Tibial nerve (tissue), 4 donors: ENCODE measurements at regions not wholly inside any gene's neighbourhood (a gene's known extent, or its start where the extent isn't known, plus 50 kb on each side); places are given as distances from the start of the nearest gene placed in this dataset.

Experiments
- DNase-seq, 2 donors: peaks; one replicate each; pipeline ENCODE4 v3.0.0-alpha.2; 2019; ENCODE audit warnings: low spot score in 2 of 2
- H3K27ac ChIP-seq, 4 donors: fragments of 200-600 bp; sonication (generic) in 3 of 4; one replicate each; pipeline ENCODE4 v1.5.1; 2017 to 2019; ENCODE audit warnings: mild to moderate bottlenecking in 1 of 4
- H3K27me3 ChIP-seq, 2 donors: fragments of 200-600 bp; sonication (generic) in 1 of 2; one replicate each; pipeline versions ENCODE4 v1.5.1 to v1.6.0; 2017 to 2019
- H3K36me3 ChIP-seq, 3 donors: fragments of 200-600 bp; sonication (generic); one replicate each; pipeline ENCODE4 v1.5.1; 2018 to 2019
- H3K4me1 ChIP-seq, 4 donors: fragments of 200-600 bp; sonication (generic) in 3 of 4; one replicate each; pipeline ENCODE4 v1.5.1; 2017 to 2019
- H3K4me3 ChIP-seq, 4 donors: fragments of 200-600 bp; sonication (generic) in 3 of 4; one replicate each; pipeline ENCODE4 v1.5.1; 2017 to 2019; ENCODE audit warnings: mild to moderate bottlenecking in 1 of 4, moderate library complexity in 1 of 4
- H3K9me3 ChIP-seq, 4 donors: fragments of 200-600 bp; sonication (generic) in 3 of 4; one replicate each; pipeline ENCODE4 v1.5.1; 2017 to 2019
- EP300 ChIP-seq, 2 donors: sonication (generic); formaldehyde crosslinking; IDR thresholded peaks; one replicate each; pipeline ENCODE4 v1.6.1; 2017; ENCODE audit warnings: antibody characterized with exemption in 2 of 2, mild to moderate bottlenecking in 1 of 2
- POLR2A ChIP-seq, 2 donors: fragments of 450-650 bp; IDR thresholded peaks; one replicate each; pipeline ENCODE4 v1.6.1; 2017; ENCODE audit warnings: antibody characterized with exemption in 2 of 2, mild to moderate bottlenecking in 2 of 2, moderate library complexity in 2 of 2
- WGBS, 2 donors: methylation state at CpG; one replicate each; pipeline ENCODE4 v1.1.5; 2018; 5-methylcytosine and 5-hydroxymethylcytosine counted together
- TF ChIP-seq, protein P1 (sequence below), 5 experiments: fragments of 200-600 bp in 3 of 5; fragments of 450-650 bp in 2 of 5; sonication (generic) in 3 of 5; IDR thresholded peaks; one replicate each; pipeline ENCODE4 v1.5.1; 2016 to 2019; ENCODE audit warnings: antibody characterized with exemption in 5 of 5, mild to moderate bottlenecking in 3 of 5, moderate library complexity in 2 of 5

DNA sequence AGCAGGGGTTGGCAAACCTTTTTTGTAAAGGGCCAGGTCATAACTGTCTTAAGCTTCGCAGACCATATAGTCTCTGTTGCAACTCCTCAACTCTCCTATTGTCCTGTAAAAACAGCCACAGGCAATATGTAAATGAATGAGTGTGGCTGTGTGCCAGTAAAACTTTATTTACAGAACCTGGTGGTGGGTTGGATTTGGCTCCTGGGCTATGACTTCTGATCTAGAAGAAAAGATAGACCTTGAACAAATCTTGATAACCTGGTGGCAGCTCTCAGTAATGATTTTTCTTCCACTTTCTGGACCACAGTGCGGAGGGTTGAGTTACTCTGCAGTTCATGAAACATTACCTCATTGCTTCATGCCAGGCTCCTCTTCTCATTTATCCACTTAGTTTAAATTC lies 139.3 kb downstream of the MYCN start:
- no peak for DNase-seq
- H3K27me3 ChIP-seq, result peaks cover 0 to 5% of the 10 kb centered on the region in 2 donors
- no peak overlapping the region for H3K4me3 ChIP-seq
- no peaks in the 10 kb centered on the region for H3K9me3 ChIP-seq
- no peaks in the 10 kb centered on the region for H3K4me1 ChIP-seq
- TF ChIP-seq EP300 (IDR thresholded peaks at IDR 0.05) (no peak), POLR2A (IDR thresholded peaks at IDR 0.05) (no peak)
- TF ChIP-seq, protein P1, sequence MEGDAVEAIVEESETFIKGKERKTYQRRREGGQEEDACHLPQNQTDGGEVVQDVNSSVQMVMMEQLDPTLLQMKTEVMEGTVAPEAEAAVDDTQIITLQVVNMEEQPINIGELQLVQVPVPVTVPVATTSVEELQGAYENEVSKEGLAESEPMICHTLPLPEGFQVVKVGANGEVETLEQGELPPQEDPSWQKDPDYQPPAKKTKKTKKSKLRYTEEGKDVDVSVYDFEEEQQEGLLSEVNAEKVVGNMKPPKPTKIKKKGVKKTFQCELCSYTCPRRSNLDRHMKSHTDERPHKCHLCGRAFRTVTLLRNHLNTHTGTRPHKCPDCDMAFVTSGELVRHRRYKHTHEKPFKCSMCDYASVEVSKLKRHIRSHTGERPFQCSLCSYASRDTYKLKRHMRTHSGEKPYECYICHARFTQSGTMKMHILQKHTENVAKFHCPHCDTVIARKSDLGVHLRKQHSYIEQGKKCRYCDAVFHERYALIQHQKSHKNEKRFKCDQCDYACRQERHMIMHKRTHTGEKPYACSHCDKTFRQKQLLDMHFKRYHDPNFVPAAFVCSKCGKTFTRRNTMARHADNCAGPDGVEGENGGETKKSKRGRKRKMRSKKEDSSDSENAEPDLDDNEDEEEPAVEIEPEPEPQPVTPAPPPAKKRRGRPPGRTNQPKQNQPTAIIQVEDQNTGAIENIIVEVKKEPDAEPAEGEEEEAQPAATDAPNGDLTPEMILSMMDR (IDR thresholded peaks at IDR 0.05), result no peak
- WGBS, 2 donors, result 86 to 87% methylated on average over 2 of the region's 2 CpGs
- H3K36me3 ChIP-seq, result no peaks in the 10 kb centered on the region
- H3K27ac ChIP-seq, result no peak overlapping the region

DNA sequence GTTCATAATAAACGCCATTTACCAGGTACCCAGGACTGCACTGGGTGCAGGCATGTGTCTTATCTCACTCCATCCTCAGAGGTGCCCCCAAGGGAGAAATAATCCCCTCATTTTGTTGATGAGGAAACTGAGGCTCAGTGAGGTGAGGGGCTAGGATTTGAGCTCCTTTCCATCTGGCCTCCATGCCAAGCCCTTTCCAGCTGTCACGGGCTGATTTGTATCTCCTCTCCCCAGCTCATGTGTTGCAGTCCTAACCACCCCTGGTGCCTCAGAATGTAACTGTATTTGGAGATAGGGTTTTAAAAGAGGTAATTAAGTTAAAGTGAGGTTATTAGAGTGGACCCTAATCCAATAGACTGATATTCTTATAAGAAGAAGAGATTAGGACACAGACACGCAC lies 137.3 kb downstream of the MYCN start:
- TF ChIP-seq EP300 (IDR thresholded peaks at IDR 0.05), result no peak
- TF ChIP-seq POLR2A (IDR thresholded peaks at IDR 0.05), result no peak
- TF ChIP-seq, protein P1 (IDR thresholded peaks at IDR 0.05), result no peak
- H3K4me1 ChIP-seq, result no peaks in the 10 kb centered on the region
- H3K4me3 ChIP-seq, result no peak overlapping the region
- 69 to 73% methylated on average over 3 of the region's 3 CpGs for WGBS, 2 donors
- H3K27me3 ChIP-seq, result peaks cover 0 to 3% of the 10 kb centered on the region in 2 donors
- no peaks in the 10 kb centered on the region for H3K36me3 ChIP-seq
- DNase-seq, result no peak
- H3K27ac ChIP-seq, result no peak overlapping the region
- no peaks in the 10 kb centered on the region for H3K9me3 ChIP-seq

DNA sequence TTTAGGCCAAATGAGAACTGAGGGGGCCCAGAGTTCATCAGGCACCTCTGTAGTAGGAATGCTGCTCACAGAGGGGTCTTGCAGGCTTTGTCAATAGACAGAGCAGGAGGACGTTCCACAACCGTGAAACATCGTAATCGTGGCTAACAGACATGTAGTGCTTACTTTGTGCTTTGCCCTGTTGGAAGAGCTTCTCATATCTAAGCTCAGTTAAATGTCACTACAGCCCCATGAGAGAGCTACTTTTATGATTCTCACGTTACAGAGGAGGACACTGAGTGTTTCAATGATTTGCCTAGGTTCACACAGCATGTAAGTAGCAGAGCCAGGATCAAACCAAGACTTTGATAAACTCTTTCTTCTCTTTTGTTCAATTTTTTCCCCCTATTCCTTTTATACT lies 136.6 kb downstream of the MYCN start:
- no peaks in the 10 kb centered on the region for H3K27me3 ChIP-seq
- H3K4me3 ChIP-seq, result no peak overlapping the region
- no peak overlapping the region for H3K27ac ChIP-seq
- no peak for TF ChIP-seq POLR2A (IDR thresholded peaks at IDR 0.05)
- TF ChIP-seq, protein P1 (IDR thresholded peaks at IDR 0.05), result no peak
- no peak for TF ChIP-seq EP300 (IDR thresholded peaks at IDR 0.05)
- WGBS, 2 donors, result 71 to 77% methylated on average over 5 of the region's 5 CpGs
- H3K9me3 ChIP-seq, result no peaks in the 10 kb centered on the region
- DNase-seq, result no peak
- no peaks in the 10 kb centered on the region for H3K36me3 ChIP-seq
- H3K4me1 ChIP-seq, result no peaks in the 10 kb centered on the region

GRCh38 chr2:16075045-16076012 lies 135.0 kb downstream of the MYCN start:
- Histone ChIP-seq H3K9me3 (no peaks in the 10 kb centered on the region), H3K4me3 (no peak overlapping the region), H3K27ac (no peak overlapping the region), H3K36me3 (no peaks in the 10 kb centered on the region), H3K27me3 (no peaks in the 10 kb centered on the region), H3K4me1 (peaks cover 0 to 7% (median 3%) of the 10 kb centered on the region in 4 donors)
- 64 to 67% methylated on average over 9 of the region's 9 CpGs for WGBS, 2 donors
- no peak for DNase-seq
- TF ChIP-seq, protein P1 (IDR thresholded peaks at IDR 0.05), result no peak
- TF ChIP-seq POLR2A (IDR thresholded peaks at IDR 0.05) (no peak), EP300 (IDR thresholded peaks at IDR 0.05) (no peak)

DNA sequence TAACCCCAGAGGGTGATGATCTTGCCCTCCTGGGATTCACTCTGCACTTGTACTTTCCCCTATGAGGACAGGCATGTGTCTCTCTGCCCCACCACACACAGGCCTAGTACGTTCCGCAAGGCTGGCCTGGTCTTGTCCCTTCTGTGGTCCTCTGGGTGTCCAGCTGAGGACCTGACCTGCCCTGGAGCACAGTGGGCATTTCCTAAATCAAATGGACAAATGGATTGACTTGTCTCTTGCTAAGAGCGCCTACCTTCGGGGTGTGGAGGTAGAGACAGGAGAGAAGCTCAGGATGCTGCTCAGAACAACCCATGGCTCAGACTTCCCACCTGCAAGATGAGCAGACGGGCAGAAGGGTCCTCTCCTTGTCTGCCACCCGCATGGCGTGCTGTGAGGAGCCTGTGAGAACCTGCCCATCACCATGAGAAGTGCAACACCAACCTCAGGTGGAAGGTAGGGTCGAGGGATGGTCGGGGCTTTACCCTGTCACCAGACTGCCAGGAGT lies 133.6 kb downstream of the MYCN start:
- DNase-seq, result no peak
- 92 to 99% methylated on average over 9 of the region's 9 CpGs for WGBS, 2 donors
- no peak overlapping the region for H3K4me3 ChIP-seq
- peaks cover 0 to 17% (median 3%) of the 10 kb centered on the region in 4 donors for H3K4me1 ChIP-seq
- H3K27me3 ChIP-seq, result no peaks in the 10 kb centered on the region
- no peak overlapping the region for H3K27ac ChIP-seq
- no peaks in the 10 kb centered on the region for H3K36me3 ChIP-seq
- TF ChIP-seq, protein P1 (IDR thresholded peaks at IDR 0.05), result no peak
- no peak for TF ChIP-seq POLR2A (IDR thresholded peaks at IDR 0.05)
- no peak for TF ChIP-seq EP300 (IDR thresholded peaks at IDR 0.05)
- no peaks in the 10 kb centered on the region for H3K9me3 ChIP-seq
